ENCODE measurements at regions not wholly inside any gene's neighbourhood (a gene's known extent, or its start where the extent isn't known, plus 50 kb on each side); places are given as distances from the start of the nearest gene placed in this dataset.

GRCh38 chr20:52655395-52655794 lies 316.8 kb upstream of the TSHZ2 start:
- TF ChIP-seq CTCF (IDR thresholded peaks at IDR 0.05; ENCODE audit: borderline replicate concordance, extremely low read depth, low read length, poor library complexity, severe bottlenecking) (no peak), EZH2 (IDR thresholded peaks at IDR 0.05; ENCODE audit: borderline replicate concordance, low read depth, low read length, severe bottlenecking) (no peak)
